DOHH2 (cell line): ENCODE measurements at regions not wholly inside any gene's neighbourhood (a gene's known extent, or its start where the extent isn't known, plus 50 kb on each side); places are given as distances from the start of the nearest gene placed in this dataset.

Experiments
- CTCF ChIP-seq: fragments of 200-600 bp; sonication (generic); IDR thresholded peaks from one replicate; pipeline ENCODE4 v1.5.1; 2014; ENCODE audit warnings: antibody characterized with exemption, mild to moderate bottlenecking, low read depth, low read length; ENCODE audit not compliant: poor library complexity, severe bottlenecking
- EZH2phosphoT487 ChIP-seq: fragments of 200-600 bp; sonication (generic); IDR thresholded peaks from 2 replicates; pipeline ENCODE4 v1.6.1; 2017; ENCODE audit warnings: borderline replicate concordance, mild to moderate bottlenecking, antibody characterized with exemption, low read length, moderate library complexity, mixed read lengths

- TF ChIP-seq CTCF = no peak
- no peak for TF ChIP-seq EZH2phosphoT487
These were observed 306.3 kb downstream of the ZPLD1 start for GRCh38 chr3:102741105-102741504.
